GM19452 (cell line): ENCODE measurements at regions not wholly inside any gene's neighbourhood (a gene's known extent, or its start where the extent isn't known, plus 50 kb on each side); places are given as distances from the start of the nearest gene placed in this dataset.
A peak's percentile ranks its signal among the peaks of the same experiment; 100 is the strongest.

Source experiments
- ATAC-seq: cut with Tn5 transposase; IDR thresholded peaks from one replicate; pipeline ENCODE4 v1.9.1; 2021; ENCODE audit not compliant: unreplicated experiment

DNA sequence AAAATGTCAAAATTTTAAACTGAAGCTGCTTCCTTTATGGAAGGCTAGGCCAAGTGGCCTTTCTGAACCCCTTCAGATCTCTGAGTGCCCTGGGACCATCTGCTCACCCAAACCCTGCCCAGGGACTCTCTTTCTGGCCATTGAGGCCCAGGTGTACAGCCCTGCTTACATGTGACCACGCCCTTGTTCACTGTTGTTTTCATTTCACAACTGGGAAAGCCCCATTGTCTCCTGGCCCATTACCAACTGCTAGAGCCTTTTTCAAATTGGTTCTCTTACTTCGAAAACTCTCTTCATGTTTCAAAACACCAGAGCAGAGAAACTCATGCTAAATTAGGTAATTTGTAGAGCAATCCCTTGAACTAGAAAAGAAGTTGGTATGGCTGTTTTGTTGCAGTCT lies 219.5 kb upstream of the TANK start:
- no peak for ATAC-seq

DNA sequence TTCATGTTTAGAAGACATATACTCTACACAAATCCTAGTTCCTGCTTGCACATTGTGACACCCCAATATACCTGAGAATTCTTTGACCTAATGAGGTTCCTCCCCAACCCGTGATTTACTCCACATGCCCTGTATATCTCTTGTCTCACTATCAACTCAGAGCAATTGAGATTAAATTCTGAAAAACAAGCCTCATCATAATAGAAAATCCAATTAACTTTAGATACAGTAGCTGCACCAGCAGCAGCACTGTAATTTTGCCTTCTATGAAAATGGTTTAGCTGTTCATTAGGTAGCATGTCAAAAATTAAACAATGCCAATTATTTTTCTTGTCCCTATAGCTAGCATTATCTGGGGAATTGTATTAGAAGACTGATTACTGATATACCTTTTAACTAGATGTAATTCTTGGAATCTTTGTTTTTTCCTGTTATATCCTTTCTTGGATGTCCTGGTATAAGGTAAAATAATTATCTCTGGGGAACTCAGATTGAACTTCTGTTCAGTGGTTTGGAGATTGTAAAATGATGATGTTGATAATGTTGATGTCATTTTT lies 218.9 kb upstream of the TANK start:
- no peak for ATAC-seq

DNA sequence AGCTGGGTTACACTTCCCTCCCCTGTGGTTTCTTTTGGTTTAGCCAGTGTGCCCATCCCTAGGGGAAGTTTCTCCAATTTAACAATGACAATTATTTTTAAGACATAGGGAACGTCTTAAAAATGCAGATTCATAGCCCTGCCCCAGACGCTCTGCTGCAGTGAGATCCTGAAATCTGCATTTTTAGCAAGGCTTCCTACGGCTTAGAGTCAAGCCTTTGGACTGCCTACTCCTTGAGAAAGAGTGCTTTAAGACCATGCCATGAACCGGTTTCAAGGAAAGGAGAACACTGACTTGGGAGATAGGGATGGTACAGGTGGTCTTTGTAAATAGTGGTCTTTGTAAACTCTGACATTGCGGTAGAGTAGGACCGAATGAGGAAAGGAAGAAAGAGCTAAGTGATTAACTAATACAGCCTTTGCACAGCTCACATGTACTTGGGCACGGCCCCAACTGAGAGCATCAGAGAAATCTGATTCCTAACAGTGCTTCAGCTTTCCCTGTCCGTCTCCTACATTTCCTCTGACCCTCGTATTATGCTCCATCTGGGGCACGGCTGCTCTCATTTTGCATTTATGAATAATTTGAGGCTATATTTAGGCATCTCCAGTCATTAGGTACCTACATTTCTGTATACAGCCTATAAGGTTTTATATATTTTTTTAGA lies 217.6 kb upstream of the TANK start:
- no peak for ATAC-seq

DNA sequence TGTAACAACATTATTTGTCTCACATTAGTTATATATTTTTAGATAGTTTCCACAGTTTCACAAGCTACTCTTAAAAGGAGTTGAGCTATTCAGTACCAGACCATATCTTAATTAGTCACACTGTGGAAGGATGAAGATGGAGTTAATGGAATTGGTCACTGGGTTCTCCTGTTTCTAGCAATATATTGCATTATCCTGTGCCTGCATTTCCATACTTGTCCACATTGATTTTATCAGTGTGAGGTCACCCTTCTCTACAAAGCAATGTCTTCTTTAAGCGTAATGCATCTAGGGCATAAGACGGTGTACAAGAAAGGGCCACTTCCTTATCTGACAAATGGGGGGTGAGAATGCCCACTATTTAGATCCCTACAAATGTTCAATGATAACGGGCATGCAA lies 216.8 kb upstream of the TANK start:
- ATAC-seq, result no peak

DNA sequence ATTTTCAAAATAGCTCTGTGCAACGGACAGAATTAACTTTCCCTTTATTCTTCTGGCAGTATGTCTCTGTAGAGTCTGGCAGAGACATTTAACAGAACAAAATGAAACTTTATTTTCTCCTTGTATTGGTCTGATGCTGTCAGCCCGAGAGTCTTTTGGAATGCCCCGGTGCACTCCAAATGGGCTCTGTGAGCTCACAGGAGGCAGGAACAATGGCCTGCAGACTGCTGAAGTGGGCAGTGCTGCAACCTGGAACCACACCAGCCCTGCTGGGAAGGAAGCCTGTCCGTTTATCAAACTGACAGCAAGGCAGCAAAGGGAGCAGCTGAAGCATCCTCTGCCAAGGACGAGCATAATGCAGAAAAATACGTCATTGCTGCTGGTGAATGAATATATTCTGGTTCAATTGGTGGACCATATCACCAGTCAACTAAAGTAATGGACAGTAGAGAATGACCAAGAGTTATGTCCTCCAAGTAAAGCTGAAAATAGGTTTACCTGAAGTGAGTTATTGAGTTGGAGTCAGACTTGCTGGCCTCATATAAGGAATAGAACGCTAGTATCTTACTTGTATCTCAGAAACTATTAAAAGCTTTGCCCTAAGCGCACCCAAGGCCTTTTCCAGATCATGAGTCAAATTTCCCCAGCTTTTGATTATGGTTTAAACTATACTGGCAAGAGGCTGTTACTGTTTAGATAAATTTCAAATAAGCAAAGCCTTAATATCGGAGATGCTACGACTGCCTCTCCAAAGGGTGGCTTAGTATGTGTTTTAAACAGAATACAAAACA lies 207.6 kb upstream of the TANK start:
- ATAC-seq, result no peak

DNA sequence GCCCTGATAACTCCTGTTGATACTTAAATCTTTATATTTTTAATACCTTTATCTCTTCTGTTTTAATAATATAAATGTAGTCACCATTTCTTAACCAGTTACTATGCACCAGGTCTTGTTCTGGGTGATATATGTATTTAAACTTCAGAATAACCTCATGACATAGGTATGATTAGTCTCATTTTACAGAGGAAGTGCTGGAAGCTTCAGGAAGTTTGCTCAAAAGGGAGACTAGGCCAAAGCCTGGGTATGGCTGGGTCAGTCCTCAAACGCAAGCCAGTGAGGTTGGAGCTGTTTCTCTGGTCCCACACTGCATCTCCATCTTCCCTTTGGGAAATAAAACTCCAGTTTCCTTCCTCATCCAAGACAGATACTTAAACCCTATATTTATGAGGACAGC lies 204.7 kb upstream of the TANK start:
- no peak for ATAC-seq

DNA sequence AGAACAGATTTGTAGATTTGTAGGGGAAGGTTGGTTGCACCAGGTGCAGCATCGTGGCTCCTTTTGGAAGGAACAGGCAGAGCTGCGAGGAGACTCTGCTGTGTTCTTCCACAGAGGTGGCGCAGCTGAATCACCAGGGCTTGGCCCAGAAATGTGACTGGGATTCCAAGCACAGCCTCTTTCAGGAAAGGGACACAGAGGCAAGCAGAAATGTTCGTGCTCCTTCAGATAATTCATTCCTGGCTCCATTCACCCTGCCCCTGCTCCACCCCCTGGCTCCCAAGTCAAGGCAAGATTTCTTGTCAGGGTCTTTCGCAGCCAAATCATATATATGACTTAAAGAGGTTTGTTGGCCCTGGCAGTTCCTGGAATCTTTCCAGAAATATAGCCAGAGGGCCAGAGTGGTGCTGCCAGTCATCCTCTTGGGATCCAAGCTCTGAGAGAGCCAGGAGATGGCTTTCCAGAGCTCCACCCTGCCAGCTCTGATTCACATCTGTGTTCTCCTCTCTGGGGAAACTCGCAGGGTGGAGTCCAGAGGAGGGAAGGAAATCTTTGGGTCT lies 203.9 kb upstream of the TANK start:
- no peak for ATAC-seq

DNA sequence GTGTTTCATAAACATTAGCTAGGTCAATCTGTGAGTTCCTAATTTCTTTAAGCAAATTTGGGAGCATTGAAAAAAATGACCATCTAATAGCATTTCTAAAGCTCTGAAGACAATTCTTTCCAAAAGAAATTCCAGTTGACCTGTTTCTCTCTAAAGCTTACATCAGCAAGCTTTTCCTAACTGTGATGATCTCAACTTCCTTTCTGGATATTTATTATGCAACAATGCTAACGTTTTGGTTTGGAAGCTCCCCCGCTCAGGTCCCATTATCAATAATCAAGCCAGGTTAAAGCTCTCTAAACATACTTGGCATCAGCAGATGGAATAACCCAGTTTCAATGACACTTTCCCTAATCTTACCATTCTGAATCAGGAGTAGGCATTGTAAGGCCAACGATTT lies 196.3 kb upstream of the TANK start:
- no peak for ATAC-seq

DNA sequence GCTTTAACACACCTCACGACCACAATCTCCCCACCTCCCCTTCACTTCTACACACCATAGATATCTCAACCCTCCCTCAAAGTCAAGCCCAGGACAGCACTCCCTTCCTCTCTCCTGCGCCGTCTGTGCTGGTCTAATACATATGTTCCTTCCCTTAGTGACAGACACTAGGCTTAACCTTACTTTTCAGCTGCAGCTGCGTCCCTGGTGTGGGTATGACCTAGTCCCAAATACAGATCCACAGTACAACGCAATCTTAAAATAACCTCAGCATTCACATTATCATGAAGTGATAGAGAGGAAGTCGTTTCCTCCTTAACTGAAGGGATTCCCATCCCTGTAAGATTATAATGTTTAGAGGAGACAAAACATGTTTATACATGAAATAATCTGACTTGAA lies 192.7 kb upstream of the TANK start:
- no peak for ATAC-seq

DNA sequence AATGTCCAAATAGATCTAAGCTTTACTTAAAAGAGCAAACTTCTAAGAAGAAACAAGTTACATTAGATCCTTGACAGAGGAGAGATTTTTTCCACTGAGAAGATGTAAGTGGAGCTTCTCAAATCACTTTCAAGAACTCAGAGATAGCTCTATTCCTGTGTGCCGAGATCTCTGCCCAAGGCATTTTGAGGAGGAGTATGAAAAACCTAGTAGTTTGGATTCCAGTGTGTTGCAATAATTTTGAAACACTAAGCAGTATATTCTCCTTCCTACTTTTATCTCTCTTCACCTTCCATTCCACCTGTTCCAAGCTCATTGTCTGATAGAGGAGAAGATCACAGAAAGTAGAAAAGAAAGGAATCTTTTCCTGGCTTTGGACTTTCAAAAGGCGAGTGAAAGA lies 192.0 kb upstream of the TANK start:
- ATAC-seq, result no peak

DNA sequence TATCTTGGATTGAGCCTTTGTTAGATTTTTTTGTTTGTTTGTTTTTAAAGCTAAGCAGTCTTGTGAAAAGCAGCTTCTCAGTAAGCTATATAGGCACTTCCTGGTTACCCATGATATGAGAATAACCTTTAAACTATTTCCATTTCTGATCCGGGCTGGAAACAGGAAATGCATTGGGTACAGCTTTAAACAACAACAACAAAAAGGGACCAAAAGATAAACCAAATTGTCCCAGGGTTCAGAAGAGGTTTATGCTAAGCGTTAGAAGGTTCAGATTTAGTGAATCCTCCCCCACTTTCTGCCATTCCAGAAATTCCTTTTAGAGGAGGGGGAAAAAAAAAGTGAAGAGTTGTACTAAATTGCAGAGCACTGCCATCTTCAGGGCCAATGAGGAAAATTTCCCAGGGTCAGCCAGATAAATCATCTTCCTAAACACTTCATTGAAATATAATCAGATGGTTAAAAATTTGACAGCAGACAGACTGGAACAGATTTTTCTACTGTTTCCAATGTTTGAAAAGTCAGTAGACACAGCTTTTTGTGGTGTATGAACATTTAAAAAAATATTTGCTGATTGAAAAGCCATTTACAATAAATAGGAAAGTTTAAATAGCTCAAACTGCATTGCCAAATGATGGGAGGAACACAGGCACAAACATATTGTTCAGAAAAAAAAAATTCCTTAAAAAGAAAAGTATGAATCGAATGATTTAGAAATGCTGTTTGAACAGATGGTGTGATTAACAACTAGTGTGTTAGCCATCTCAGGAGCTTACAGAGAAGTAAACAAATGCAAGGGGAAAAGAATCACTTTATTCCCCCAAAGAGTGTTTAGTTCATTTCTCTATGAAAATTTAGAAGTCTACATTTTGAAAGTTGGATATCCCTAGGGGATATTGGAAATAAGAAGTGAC lies 189.9 kb upstream of the TANK start:
- no peak for ATAC-seq

DNA sequence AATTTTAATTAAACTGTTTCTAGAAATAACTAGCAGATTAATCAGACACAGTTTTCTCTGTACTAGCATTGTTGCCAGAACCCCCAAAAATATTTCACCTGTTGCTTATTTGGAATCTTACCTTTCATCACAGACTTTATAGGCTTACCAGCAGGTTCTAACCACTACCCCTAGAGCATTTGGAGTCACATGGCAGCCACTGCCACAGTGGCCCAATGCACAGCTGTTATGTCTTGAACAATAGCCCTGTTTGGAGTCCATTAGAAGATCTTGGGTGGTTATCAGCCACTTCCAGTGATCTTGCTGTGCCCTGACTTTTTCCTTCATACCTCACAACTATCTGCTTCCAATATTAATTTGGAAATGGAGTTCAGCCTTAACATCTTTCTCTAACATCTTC lies 186.2 kb upstream of the TANK start:
- ATAC-seq, result no peak

DNA sequence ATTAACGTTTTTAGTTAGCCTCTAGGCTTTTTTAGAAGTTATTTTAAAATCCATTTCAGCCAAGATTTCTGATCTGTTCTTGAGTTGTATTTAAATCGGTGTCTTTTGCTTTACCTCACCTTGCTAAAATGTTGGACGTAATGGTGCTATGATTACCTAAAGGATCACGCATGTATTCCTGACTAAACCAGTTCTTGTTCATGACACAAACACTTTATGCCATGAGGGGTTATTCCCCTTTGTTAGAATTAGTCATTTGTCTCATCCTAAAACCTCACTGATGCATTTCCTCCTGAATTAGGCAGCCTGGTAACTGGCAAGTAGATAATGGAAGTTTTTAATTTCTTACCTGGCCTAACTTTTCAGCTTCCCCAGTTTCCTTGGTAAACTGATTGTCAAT lies 185.4 kb upstream of the TANK start:
- ATAC-seq, result no peak

DNA sequence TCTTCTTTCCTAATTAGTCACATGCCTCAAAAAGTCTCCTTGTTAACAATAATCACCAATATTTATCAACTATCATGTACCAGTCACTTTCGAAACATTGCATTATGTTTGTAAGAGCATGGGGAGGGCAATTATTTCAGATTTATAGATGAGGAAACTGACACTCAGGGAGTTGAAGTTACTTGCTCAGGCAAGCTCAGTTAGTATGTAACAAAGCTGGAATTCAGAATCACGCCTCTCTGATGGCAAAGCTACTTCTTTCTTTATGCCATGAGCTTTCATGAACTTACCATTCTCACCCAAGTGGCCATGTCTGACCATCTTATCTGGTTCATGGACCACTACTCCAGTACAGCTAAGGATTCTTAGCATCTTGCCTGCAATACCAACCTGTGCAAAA lies 183.4 kb upstream of the TANK start:
- ATAC-seq, result no peak

DNA sequence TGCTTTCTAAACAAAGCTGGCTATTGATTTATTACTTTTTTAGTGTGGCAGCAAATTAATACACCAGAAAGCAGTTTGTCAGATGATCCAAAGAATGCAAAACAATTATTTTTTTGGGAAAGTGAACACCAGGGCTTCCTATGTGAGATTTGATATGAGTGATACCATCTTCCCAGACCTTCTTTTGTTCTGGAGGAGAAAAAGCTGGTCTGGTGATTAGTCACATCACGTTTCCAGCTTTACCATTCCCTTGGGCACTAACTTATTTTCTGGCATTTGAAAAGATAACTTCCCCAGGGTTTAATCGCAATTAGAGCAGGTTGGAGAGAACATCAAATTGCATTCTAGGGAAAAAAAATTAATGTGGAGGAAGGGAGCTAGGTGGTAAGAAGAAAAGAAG lies 182.9 kb upstream of the TANK start:
- ATAC-seq, result no peak

DNA sequence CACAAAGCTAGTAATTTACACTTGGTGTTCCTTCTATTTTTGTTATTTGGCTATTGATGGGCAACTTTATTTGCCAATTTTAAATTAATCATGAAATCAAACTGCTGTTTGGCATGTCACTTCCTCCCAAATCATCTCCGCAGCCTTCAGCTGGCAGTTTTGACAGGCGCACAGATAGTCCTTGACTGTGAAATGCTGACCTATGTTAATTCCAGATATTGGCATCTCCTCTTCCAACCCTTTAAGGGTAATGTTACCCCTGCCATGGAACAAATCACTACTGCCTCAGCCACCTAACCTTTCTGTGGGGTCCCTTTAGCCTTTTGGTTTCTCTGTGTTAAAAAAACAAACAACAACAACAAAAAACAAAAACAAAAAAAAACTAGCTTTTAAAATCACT lies 182.4 kb upstream of the TANK start:
- no peak for ATAC-seq

DNA sequence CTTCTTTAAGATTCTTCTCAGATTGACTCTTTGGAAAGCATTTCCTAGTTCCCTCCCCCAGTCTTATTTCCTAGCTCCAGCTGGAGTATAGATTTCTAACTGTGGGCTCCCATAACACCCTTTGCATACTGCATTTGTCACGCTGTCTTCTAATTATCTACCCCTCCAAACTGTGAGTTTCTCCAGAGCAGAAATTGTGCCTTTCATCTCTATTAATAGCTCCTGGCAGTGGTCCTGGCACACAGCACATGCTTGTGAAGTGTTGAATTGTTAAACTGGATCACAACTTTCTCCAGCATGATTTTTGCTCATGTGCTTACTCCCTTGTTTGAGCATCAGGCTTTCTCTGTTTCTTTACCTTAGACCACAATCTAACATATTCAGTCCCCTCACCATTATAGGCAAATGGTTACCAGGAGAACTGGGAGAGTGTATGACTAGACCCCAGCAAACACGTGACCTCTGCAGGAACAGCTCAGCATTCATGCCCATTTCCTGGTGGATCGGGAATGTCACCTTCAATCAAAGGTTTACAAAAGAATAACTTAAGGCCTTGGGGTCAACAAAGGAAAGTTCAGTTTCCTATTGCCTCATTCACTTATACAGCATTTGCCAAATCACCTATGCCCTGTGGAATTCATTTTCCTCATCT lies 175.7 kb upstream of the TANK start:
- no peak for ATAC-seq

DNA sequence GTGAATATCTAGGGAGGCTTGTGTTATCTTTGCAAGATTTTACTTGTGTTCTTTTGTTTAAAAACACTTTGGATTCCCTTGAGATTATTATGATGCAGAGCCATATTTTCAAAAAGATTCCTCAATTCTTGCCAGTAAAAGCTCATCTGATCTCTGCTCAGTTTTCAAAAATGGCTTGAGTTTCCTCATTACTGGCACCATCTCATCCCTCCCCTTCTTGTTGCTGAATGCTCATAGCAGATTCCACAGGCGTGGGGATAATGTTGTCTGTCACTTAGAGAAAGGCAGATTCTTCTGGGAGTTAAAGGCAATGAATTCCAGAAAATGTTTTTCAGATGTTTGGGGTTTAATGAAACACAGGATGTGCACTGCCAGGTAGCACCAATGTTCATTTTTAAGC lies 170.4 kb upstream of the TANK start:
- ATAC-seq, result no peak

DNA sequence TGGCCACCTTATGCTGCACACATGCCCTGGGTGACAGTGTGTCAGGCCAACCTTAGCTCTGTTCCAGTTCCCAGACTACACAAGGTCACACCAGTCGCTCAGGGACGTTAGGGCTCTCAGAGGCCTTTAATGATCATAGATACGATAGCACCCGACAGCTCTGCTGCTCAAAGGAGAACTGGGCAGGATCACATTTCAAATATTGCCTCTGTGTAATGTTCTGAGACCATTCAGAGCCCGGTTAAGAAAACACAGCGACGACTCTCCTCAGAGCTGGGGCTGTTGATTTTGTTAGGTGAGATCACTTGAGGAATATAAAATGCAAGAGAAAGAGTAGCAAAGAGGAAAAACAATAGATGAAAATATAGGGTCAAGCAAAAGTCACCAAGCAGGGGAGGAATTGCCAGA lies 166.6 kb upstream of the TANK start:
- ATAC-seq, result no peak

DNA sequence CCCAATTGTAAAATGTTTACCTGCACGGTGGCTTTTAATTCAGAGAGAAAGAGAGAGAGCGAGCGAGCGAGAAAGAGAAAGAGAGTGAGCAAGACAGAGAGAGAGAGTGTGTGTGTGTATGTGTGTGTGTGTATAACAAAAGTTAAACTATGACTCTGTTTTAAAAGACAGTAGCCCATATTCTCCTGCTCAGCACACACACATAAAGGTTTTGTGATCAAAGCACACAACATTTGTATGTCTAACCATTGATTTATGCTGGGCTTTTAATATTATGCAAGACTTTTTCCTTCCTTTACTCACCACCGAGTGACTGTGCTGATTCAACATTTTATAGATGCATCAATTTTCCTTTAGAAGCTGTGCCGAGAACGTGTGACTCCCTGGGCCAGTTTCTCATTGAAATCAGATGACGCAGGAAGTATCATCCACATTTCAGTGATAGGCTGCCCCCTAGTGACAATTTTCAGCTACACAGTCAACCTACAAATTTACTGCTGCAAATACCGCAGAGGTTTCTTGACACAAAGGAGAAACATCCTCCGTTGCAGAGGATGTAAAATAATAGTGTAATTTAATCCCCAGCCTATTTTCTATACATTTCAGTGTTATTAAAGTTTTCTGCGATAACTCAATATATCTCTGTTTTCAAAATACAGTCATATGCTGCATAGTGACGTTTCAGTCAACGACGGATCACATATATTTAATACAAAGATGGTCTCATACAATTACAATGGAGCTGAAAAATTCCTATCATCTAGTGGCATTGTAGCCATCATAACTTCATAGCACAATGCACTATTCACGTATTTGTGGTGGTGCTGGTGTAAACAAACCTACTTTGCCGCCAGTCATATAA lies 165.9 kb upstream of the TANK start:
- peak; percentile 86 for ATAC-seq
